OCI-LY1 (cell line): ENCODE measurements at regions not wholly inside any gene's neighbourhood (a gene's known extent, or its start where the extent isn't known, plus 50 kb on each side); places are given as distances from the start of the nearest gene placed in this dataset.

Experiments
- H2AFZ ChIP-seq: fragments of 200-600 bp; sonication (generic), shearing (Covaris generic); 2 replicates; pipeline ENCODE4 v1.6.0; 2014; ENCODE audit warnings: antibody characterized with exemption, mild to moderate bottlenecking, low read length
- H3F3A ChIP-seq: fragments of 200-600 bp; sonication (generic), shearing (Covaris generic); 2 replicates; pipeline ENCODE4 v1.6.0; 2014; ENCODE audit warnings: mild to moderate bottlenecking, antibody characterized with exemption, low read length, moderate library complexity; ENCODE audit not compliant: insufficient read depth
- H3K27ac ChIP-seq: fragments of 200-600 bp; sonication (generic); 2 replicates; pipeline ENCODE4 v1.5.1; 2014; ENCODE audit warnings: low read length, mixed run types, mild to moderate bottlenecking, low read depth; ENCODE audit not compliant: poor library complexity, severe bottlenecking
- H3K27me3 ChIP-seq: fragments of 200-600 bp; sonication (generic); 2 replicates; pipeline ENCODE4 v1.6.0; 2014; ENCODE audit warnings: antibody characterized with exemption, mild to moderate bottlenecking, low read length, moderate library complexity; ENCODE audit not compliant: insufficient read depth
- H3K36me3 ChIP-seq: fragments of 200-600 bp; sonication (generic); 2 replicates; pipeline ENCODE4 v1.6.1; 2014; ENCODE audit warnings: mild to moderate bottlenecking, antibody characterized with exemption, low read length, moderate library complexity, mixed read lengths; ENCODE audit not compliant: insufficient read depth
- H3K4me1 ChIP-seq: fragments of 200-600 bp; sonication (generic); 2 replicates; pipeline ENCODE4 v1.5.1; 2014; ENCODE audit warnings: mild to moderate bottlenecking, low read length, moderate library complexity; ENCODE audit not compliant: insufficient read depth, severe bottlenecking
- H3K4me2 ChIP-seq: fragments of 200-600 bp; sonication (generic), shearing (Covaris generic); 2 replicates; pipeline ENCODE4 v1.6.1; 2014; ENCODE audit warnings: low read length
- H3K4me3 ChIP-seq: fragments of 200-600 bp; sonication (generic); 2 replicates; pipeline ENCODE4 v1.5.1; 2014; ENCODE audit warnings: low read length, low read depth, mild to moderate bottlenecking, mixed read lengths; ENCODE audit not compliant: poor library complexity, severe bottlenecking
- H3K79me2 ChIP-seq: fragments of 200-600 bp; shearing (Covaris generic); 2 replicates; pipeline ENCODE4 v1.6.1; 2016; ENCODE audit warnings: mixed run types, low read length, mixed read lengths; ENCODE audit not compliant: insufficient read depth
- H3K9ac ChIP-seq: fragments of 200-600 bp; sonication (generic), shearing (Covaris generic); 2 replicates; pipeline ENCODE4 v1.6.1; 2014; ENCODE audit warnings: mild to moderate bottlenecking, low read length, mixed read lengths
- H3K9me2 ChIP-seq: fragments of 200-600 bp; sonication (generic), shearing (Covaris generic); 2 replicates; pipeline ENCODE4 v1.6.1; 2014; ENCODE audit warnings: low read depth, mild to moderate bottlenecking, low read length, mixed read lengths
- H3K9me3 ChIP-seq: fragments of 200-600 bp; shearing (Covaris generic); 2 replicates; pipeline ENCODE4 v1.6.1; 2014; ENCODE audit warnings: low read length, mixed read lengths
- H4K20me1 ChIP-seq: fragments of 200-600 bp; sonication (generic), shearing (Covaris generic); 2 replicates; pipeline ENCODE4 v1.6.0; 2016; ENCODE audit warnings: mild to moderate bottlenecking, low read length; ENCODE audit not compliant: insufficient read depth
- EZH2 ChIP-seq: fragments of 200-600 bp; sonication (generic), shearing (Covaris generic); IDR thresholded peaks from 2 replicates; pipeline ENCODE4 v1.8.0; 2017; ENCODE audit warnings: borderline replicate concordance, mixed run types, mild to moderate bottlenecking, antibody characterized with exemption, low read length, moderate library complexity, mixed read lengths
- TF ChIP-seq, protein P1 (sequence below): fragments of 200-600 bp; sonication (generic), shearing (Covaris generic); IDR thresholded peaks from 2 replicates; pipeline ENCODE4 v1.5.1; 2017; ENCODE audit warnings: mild to moderate bottlenecking, antibody characterized with exemption, low read length, moderate library complexity, mixed read lengths

- Histone ChIP-seq H4K20me1 (no peaks in the 10 kb centered on the region), H3K9ac (no peak overlapping the region), H3K9me2 (no peaks in the 10 kb centered on the region), H3K9me3 (no peaks in the 10 kb centered on the region), H3K4me2 (no peak overlapping the region), H2AFZ (no peak overlapping the region), H3K4me3 (no peak overlapping the region), H3F3A (no peaks in the 10 kb centered on the region), H3K27ac (no peak overlapping the region), H3K27me3 (no peaks in the 10 kb centered on the region), H3K36me3 (peaks cover 59% of the 10 kb centered on the region), H3K79me2 (no peaks in the 10 kb centered on the region), H3K4me1 (no peaks in the 10 kb centered on the region)
- TF ChIP-seq EZH2, result no peak
- TF ChIP-seq, protein P1, sequence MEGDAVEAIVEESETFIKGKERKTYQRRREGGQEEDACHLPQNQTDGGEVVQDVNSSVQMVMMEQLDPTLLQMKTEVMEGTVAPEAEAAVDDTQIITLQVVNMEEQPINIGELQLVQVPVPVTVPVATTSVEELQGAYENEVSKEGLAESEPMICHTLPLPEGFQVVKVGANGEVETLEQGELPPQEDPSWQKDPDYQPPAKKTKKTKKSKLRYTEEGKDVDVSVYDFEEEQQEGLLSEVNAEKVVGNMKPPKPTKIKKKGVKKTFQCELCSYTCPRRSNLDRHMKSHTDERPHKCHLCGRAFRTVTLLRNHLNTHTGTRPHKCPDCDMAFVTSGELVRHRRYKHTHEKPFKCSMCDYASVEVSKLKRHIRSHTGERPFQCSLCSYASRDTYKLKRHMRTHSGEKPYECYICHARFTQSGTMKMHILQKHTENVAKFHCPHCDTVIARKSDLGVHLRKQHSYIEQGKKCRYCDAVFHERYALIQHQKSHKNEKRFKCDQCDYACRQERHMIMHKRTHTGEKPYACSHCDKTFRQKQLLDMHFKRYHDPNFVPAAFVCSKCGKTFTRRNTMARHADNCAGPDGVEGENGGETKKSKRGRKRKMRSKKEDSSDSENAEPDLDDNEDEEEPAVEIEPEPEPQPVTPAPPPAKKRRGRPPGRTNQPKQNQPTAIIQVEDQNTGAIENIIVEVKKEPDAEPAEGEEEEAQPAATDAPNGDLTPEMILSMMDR, result no peak
Observed at GRCh38 chr10:88205842-88206446, 342.5 kb downstream of the PTEN start.

- Histone ChIP-seq H3K9ac (no peak overlapping the region), H3K27me3 (no peaks in the 10 kb centered on the region), H3K9me3 (no peaks in the 10 kb centered on the region), H3K79me2 (no peaks in the 10 kb centered on the region), H3K36me3 (peaks cover 60% of the 10 kb centered on the region), H3F3A (no peaks in the 10 kb centered on the region), H4K20me1 (no peaks in the 10 kb centered on the region), H2AFZ (no peak overlapping the region), H3K4me3 (no peak overlapping the region), H3K4me2 (no peak overlapping the region), H3K27ac (no peak overlapping the region), H3K4me1 (no peaks in the 10 kb centered on the region), H3K9me2 (no peaks in the 10 kb centered on the region)
- TF ChIP-seq EZH2, result no peak
- TF ChIP-seq, protein P1, result no peak
Observed at GRCh38 chr10:88207121-88207546, 343.7 kb downstream of the PTEN start.

GRCh38 chr10:88209231-88209630 lies 345.8 kb downstream of the PTEN start:
- Histone ChIP-seq H3K4me2 (no peak overlapping the region), H3K4me1 (no peaks in the 10 kb centered on the region), H3F3A (no peaks in the 10 kb centered on the region), H3K4me3 (no peak overlapping the region), H3K36me3 (peaks cover 64% of the 10 kb centered on the region), H3K27me3 (no peaks in the 10 kb centered on the region), H3K9me3 (no peaks in the 10 kb centered on the region), H4K20me1 (no peaks in the 10 kb centered on the region), H3K9ac (no peak overlapping the region), H3K27ac (no peak overlapping the region), H3K79me2 (no peaks in the 10 kb centered on the region), H3K9me2 (no peaks in the 10 kb centered on the region), H2AFZ (no peak overlapping the region)
- TF ChIP-seq EZH2, result no peak
- TF ChIP-seq, protein P1, result no peak
